GM21825 (cell line): ENCODE measurements at regions not wholly inside any gene's neighbourhood (a gene's known extent, or its start where the extent isn't known, plus 50 kb on each side); places are given as distances from the start of the nearest gene placed in this dataset.

Experiments used
- ATAC-seq: cut with Tn5 transposase; IDR thresholded peaks from one replicate; pipeline ENCODE4 v1.9.1; 2021; ENCODE audit warnings: mild to moderate bottlenecking, moderate library complexity; ENCODE audit not compliant: unreplicated experiment

DNA sequence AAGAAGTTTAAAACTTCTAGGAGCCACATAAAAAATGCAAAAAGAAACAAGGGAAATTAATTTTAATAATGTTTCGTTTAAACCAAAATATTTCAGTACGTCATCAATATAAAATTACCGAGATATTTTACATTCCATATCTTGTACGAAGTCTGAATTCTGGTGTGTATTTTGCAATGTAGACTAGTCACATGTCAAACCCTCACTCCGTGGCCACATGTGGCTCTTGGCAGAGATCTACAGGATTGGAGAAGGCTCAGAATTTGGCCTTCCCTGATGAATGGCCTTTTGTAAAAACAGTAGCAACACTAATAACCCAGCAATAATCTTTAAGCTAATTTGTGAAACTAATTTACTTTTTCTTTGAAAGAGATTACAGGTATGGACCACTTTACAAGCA, 217.1 kb downstream of the PRL start:
- ATAC-seq, result no peak

GRCh38 chr6:22081709-22082108, 215.1 kb downstream of the PRL start:
- no peak for ATAC-seq

DNA sequence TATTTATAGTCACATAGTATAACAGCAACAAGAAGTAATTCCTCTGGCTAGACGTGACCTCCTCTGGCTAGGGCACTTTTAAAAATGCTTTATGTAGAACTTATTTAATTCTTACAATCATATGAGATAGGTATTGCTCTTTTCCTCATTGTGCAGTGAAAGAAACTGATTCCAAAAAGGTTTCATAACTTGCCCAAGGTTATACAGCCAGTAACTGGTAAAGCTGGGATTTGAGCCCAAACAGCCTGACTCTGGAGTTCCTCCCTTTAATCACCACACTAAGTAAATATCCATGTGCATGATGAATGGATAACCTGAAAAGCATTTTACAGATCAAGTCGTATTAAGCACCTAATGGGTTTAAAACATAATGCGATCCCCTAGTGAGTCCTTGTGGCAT, 214.6 kb downstream of the PRL start:
- ATAC-seq, result no peak

GRCh38 chr6:22083119-22083518, 213.7 kb downstream of the PRL start:
- no peak for ATAC-seq

DNA sequence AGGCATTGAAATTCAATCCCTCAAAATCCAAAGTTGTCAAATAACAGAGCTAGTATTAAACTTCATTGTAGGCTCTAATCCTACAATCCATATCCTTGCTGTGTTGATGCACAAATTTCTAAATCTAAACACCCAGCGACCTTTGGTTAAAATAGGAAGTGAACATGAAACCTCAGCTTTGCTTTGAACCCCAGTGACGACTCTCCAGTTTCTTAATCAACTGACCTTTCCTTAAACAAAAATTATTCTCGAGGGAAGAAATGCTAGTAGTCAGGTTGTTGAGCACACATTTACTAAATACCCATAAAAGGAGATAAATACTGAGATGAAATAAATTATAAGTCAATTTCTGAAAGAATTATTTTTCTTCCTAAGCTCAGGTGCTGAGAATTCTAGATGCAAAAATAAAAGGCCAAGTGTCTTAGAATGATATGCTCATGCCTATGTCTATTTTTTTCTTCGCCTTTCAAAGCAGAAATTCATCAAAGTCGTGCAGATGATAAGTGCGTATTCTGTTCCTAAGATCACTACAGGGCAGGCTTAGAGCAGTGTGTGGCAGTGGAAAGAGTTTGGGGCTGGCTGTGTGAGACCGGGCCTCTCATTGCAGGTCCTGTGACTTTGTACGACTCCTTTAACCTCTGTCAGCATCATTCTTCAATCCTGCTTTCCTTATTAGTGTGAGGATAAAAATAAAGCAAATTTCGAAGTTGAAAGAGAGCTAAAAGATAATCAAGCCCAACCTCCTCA, 208.7 kb downstream of the PRL start:
- ATAC-seq, result no peak

DNA sequence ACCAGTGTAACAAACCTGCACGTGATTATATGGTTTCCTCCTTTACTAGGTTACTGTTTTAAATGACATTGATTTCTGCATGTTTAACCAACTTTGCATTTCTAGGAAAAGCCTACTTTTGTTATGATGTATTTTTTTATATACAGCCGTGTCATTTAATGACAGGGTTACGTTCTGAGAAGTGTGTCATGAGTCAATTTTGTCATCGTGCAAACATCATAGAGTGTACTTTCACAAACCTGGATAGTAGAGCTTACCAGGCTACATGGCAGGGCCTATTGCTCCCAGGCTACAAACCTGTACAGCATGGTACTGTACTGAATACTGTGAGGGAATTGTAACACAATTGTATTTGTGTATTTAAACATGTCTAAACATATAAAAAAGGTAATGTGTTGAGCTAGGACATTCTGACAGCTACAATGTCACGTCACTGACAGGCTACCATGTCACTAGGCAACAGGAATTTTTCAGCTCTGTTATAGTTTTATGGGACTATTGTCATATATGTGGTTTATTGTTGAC, 205.3 kb downstream of the PRL start:
- no peak for ATAC-seq

GRCh38 chr6:22095836-22096235, 201.0 kb downstream of the PRL start:
- no peak for ATAC-seq

GRCh38 chr6:22098601-22099031, 198.2 kb downstream of the PRL start:
- ATAC-seq, result no peak

DNA sequence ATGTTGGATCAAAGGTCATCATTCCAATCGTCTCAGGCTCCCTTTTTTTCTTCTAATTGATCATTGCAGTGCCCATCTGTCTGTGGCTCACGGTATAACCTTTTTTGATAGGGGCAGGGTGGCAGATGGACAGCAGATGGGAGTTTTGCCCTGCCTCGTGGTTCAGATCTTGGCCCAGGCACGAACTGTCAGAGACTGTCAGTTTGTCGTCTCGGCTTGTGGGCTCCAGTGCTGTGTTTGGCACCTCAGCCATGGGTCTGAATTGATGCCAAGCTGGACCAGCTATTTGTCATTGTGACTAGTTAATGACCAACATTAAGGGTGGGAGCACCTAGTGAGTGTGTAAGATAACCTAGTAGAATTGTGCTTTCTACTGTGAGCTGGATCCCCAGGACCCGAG, 197.6 kb downstream of the PRL start:
- ATAC-seq, result no peak

DNA sequence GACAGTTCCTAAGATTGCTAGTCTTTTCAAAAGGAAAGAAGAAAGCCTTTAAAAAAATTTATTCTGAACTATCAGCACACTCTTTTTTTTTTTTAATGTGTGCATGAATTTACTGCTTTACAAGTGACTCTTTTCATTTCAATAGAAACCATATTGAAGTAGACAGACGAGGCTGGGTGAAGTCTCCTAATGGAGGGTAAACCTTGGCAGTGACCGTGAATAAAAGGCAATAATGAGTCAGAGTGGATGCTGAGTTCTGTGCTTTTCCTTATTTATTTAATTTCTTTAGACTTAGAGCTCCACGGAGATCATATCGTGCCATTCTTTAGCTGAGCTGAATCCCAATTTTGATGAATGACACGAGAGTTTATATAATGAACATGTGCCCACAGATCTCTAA, 196.9 kb downstream of the PRL start:
- ATAC-seq, result no peak

GRCh38 chr6:22101163-22101562, 195.7 kb downstream of the PRL start:
- no peak for ATAC-seq

DNA sequence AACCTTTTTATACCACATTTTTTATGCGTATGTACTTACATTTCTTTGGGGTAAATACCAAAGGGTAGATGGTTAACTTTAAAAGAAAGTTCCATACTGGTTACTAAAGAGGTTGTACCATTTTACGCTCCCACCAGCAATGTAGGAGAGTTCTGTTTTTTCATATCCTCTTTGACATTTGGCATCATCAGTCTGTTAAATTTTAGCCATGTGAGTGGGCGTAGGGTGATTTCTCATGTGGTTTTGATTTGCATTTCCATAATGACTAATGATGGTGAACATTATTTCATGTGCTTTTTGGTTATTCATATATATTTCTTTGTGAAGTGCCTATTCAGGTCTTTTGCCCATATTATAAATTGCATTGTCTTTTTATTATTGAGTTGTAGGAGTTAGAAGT, 194.2 kb downstream of the PRL start:
- peak; percentile 95 for ATAC-seq

DNA sequence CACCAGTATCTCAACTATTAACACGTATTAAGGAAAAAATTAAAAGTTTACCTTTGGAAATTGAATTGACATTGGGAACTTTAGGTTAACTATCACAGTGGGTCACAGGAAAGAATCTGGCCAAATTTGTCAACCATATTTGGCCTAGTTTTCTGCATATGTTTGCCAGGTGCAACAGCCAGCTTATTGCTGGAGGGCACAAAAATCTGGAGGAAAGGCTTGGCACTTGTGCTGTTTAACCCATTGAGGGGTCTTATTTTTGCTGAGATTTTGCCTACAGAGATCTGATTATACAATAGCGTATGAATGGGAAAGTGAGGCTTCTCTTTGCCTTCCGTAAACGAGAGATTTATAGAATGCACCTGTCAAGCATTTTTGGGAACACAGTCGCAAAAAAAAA, 190.4 kb downstream of the PRL start:
- no peak for ATAC-seq

GRCh38 chr6:22106961-22107360, 189.9 kb downstream of the PRL start:
- no peak for ATAC-seq

- ATAC-seq, result no peak
Observed at GRCh38 chr6:22108199-22108598, 188.6 kb downstream of the PRL start.

GRCh38 chr6:22110061-22110460, 186.8 kb downstream of the PRL start:
- ATAC-seq, result no peak

- no peak for ATAC-seq
Observed at GRCh38 chr6:22112461-22112860, 184.4 kb downstream of the PRL start.

- no peak for ATAC-seq
Observed at GRCh38 chr6:22113026-22113766, 183.6 kb downstream of the PRL start.

DNA sequence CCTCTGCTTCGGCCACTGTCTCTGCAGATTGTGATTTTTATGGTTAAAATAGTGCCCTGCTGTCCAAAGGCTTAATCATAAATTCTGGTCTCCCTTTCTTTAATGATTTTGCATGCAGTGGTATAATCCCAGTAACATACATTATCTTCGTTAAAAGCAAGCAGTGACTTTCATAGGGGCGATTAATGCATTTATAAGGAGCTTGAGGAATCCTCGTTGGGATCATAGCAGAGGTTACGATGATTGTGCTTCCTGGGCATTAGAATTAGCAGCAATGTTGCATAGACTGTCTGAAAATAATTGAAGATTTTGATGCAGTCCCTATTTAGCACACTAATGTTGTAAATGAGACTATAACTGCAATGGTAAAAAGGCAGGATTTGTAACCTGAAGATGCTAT, 181.3 kb downstream of the PRL start:
- ATAC-seq, result no peak

- ATAC-seq, result no peak
Observed at GRCh38 chr6:22117631-22118030, 179.2 kb downstream of the PRL start.

GRCh38 chr6:22119500-22119899, 177.3 kb downstream of the PRL start:
- ATAC-seq, result no peak

GRCh38 chr6:22124756-22125155, 172.1 kb downstream of the PRL start:
- no peak for ATAC-seq
